ENCODE measurements at regions not wholly inside any gene's neighbourhood (a gene's known extent, or its start where the extent isn't known, plus 50 kb on each side); places are given as distances from the start of the nearest gene placed in this dataset.

DNA sequence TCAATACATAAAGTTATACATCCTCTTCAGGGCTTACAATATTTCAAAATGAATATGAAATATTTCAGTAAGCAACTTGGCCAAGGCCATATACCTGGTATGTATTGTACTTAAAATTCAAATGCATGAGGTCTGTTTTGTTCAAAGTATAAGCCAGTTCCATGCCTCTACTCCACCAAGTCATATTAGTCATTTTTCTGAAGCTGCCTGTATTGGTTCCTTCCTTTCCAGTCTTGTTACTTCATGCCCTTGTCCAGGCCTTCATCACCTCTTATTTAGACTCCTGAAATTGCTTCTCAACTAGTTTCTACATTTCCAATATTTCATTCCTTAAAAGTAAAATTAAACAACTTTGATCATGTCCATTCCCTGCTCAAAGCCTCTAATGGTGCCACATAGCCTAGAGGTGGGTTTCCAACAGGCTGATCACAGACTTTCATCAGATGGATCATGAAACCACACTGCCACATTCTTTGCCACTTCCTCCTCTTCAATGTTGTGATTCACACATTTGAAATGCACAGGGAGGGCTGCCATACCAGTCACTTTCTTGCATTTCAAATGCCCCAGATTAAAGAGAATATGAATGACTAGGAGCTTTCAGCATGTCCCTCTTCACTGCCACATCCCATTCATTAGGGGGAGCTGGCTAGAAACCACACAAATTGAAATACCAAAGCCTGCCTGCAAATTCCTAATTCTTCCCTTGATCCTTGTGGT, 424.1 kb upstream of the DACH1 start:
- no peaks in the 10 kb centered on the region for H3K9me3 ChIP-seq (ENCODE audit: control insufficient read depth in 1 of 2, insufficient read depth in 1 of 2, low read depth in 1 of 2, low read length in 2 of 2)
- H3K9me2 ChIP-seq (ENCODE audit: insufficient read depth): no peaks in the 10 kb centered on the region
- ATAC-seq (peak; percentile 90), DNase-seq (ENCODE audit: low read depth, low spot score) (peak; percentile 77)
- TF ChIP-seq SP1 (IDR thresholded peaks at IDR 0.05; ENCODE audit: low read depth) (peak; percentile 59), TCF7L2 (IDR thresholded peaks at IDR 0.05; ENCODE audit: borderline replicate concordance, extremely low read depth, insufficient read depth, insufficient read length) (peak; percentile 71), EZH2 (IDR thresholded peaks at IDR 0.05) (no peak), JUND (IDR thresholded peaks at IDR 0.05) (peak; percentile 38), CBX3 (IDR thresholded peaks at IDR 0.05; ENCODE audit: low read depth) (0 out of 2 replicates have a peak, but pooled peaks have one; percentile 36), EZH2phosphoT487 (IDR thresholded peaks at IDR 0.05; ENCODE audit: borderline replicate concordance) (no peak), ZFX (IDR thresholded peaks at IDR 0.05) (no peak), ELF1 (IDR thresholded peaks at IDR 0.05; ENCODE audit: borderline replicate concordance, low read depth) (no peak), YY1 (IDR thresholded peaks at IDR 0.05; ENCODE audit: extremely low read depth, insufficient replicate concordance, low read depth, low read length) (no peak), FOSL1 (IDR thresholded peaks at IDR 0.05; ENCODE audit: low read depth) (peak; percentile 41; the same call in 1 of the 2 replicates)
- TF ChIP-seq, protein P1, sequence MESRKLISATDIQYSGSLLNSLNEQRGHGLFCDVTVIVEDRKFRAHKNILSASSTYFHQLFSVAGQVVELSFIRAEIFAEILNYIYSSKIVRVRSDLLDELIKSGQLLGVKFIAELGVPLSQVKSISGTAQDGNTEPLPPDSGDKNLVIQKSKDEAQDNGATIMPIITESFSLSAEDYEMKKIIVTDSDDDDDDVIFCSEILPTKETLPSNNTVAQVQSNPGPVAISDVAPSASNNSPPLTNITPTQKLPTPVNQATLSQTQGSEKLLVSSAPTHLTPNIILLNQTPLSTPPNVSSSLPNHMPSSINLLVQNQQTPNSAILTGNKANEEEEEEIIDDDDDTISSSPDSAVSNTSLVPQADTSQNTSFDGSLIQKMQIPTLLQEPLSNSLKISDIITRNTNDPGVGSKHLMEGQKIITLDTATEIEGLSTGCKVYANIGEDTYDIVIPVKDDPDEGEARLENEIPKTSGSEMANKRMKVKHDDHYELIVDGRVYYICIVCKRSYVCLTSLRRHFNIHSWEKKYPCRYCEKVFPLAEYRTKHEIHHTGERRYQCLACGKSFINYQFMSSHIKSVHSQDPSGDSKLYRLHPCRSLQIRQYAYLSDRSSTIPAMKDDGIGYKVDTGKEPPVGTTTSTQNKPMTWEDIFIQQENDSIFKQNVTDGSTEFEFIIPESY (IDR thresholded peaks at IDR 0.05; ENCODE audit: extremely low read depth, insufficient replicate concordance, low read length): no peak
- TF ChIP-seq, protein P2, sequence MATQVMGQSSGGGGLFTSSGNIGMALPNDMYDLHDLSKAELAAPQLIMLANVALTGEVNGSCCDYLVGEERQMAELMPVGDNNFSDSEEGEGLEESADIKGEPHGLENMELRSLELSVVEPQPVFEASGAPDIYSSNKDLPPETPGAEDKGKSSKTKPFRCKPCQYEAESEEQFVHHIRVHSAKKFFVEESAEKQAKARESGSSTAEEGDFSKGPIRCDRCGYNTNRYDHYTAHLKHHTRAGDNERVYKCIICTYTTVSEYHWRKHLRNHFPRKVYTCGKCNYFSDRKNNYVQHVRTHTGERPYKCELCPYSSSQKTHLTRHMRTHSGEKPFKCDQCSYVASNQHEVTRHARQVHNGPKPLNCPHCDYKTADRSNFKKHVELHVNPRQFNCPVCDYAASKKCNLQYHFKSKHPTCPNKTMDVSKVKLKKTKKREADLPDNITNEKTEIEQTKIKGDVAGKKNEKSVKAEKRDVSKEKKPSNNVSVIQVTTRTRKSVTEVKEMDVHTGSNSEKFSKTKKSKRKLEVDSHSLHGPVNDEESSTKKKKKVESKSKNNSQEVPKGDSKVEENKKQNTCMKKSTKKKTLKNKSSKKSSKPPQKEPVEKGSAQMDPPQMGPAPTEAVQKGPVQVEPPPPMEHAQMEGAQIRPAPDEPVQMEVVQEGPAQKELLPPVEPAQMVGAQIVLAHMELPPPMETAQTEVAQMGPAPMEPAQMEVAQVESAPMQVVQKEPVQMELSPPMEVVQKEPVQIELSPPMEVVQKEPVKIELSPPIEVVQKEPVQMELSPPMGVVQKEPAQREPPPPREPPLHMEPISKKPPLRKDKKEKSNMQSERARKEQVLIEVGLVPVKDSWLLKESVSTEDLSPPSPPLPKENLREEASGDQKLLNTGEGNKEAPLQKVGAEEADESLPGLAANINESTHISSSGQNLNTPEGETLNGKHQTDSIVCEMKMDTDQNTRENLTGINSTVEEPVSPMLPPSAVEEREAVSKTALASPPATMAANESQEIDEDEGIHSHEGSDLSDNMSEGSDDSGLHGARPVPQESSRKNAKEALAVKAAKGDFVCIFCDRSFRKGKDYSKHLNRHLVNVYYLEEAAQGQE (IDR thresholded peaks at IDR 0.05; ENCODE audit: low read depth): no peak
- TF ChIP-seq, protein P3, sequence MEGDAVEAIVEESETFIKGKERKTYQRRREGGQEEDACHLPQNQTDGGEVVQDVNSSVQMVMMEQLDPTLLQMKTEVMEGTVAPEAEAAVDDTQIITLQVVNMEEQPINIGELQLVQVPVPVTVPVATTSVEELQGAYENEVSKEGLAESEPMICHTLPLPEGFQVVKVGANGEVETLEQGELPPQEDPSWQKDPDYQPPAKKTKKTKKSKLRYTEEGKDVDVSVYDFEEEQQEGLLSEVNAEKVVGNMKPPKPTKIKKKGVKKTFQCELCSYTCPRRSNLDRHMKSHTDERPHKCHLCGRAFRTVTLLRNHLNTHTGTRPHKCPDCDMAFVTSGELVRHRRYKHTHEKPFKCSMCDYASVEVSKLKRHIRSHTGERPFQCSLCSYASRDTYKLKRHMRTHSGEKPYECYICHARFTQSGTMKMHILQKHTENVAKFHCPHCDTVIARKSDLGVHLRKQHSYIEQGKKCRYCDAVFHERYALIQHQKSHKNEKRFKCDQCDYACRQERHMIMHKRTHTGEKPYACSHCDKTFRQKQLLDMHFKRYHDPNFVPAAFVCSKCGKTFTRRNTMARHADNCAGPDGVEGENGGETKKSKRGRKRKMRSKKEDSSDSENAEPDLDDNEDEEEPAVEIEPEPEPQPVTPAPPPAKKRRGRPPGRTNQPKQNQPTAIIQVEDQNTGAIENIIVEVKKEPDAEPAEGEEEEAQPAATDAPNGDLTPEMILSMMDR (IDR thresholded peaks at IDR 0.05 in 2 of 3, conservative IDR thresholded peaks at IDR 0.05 in 1 of 3; ENCODE audit: borderline replicate concordance in 1 of 3, insufficient read depth in 1 of 3, low read depth in 2 of 3, low read length in 2 of 3): 0 out of 6 replicates have a peak, but pooled peaks of 1 of the 3 experiments have one; percentile 11
- peak overlapping the region; percentile 38 for H3K4me2 ChIP-seq (ENCODE audit: low read length)
- intact Hi-C loops (cut with micrococcal nuclease): no loop called here
- no TSS peak for BruUV-seq (replicated peaks)
- ChIA-PET POLR2A (no interaction called here), CTCF (no interaction called here), RAD21 (ENCODE audit: low non-redundant PET in 1 of 2, low total read pairs in 2 of 2, uncharacterized antibody in 2 of 2, unreplicated experiment in 2 of 2) (no interaction called here)
- no peaks in the 10 kb centered on the region for H3K36me3 ChIP-seq (ENCODE audit: control insufficient read depth in 1 of 2, insufficient read depth in 2 of 2, low read length in 2 of 2)
- no peak overlapping the region for H3K4me3 ChIP-seq (replicated peaks in 1 of 2; ENCODE audit: low read depth in 1 of 2, low read length in 2 of 2)
- peak overlapping the region; percentile 59; the same call in 1 of the 2 replicates for H3K27ac ChIP-seq (ENCODE audit: low read depth, low read length)
- no peaks in the 10 kb centered on the region for H3K79me2 ChIP-seq (ENCODE audit: insufficient read depth, low read length)
- H3K27me3 ChIP-seq (ENCODE audit: insufficient read depth, low read length): no peaks in the 10 kb centered on the region
- no peak overlapping the region for H3K9ac ChIP-seq (ENCODE audit: low read length)
- no peaks in the 10 kb centered on the region for H4K20me1 ChIP-seq (ENCODE audit: insufficient read depth)
- peaks cover 10 to 43% of the 10 kb centered on the region in 2 experiments for H3K4me1 ChIP-seq (ENCODE audit: control insufficient read depth in 1 of 2, insufficient read depth in 2 of 2, low read length in 2 of 2)
- no peak overlapping the region for H2AFZ ChIP-seq (ENCODE audit: low read depth, low read length, poor library complexity, severe bottlenecking)
